ENCODE measurements at regions not wholly inside any gene's neighbourhood (a gene's known extent, or its start where the extent isn't known, plus 50 kb on each side); places are given as distances from the start of the nearest gene placed in this dataset.

- H3K18ac ChIP-seq (ENCODE audit: low read length): no peak overlapping the region
- H2BK120ac ChIP-seq (ENCODE audit: low read depth, low read length): no peak overlapping the region
- H2AFZ ChIP-seq (ENCODE audit: low read length): no peak overlapping the region
- H4K8ac ChIP-seq (ENCODE audit: low read depth, low read length): no peak overlapping the region
- WGBS, 2 donors (ENCODE audit: extremely low coverage in 2 of 2, insufficient read length in 2 of 2, insufficient replicate concordance in 1 of 2): no CpG with 5 or more reads among the region's 5 CpGs
- no peak overlapping the region for H2BK15ac ChIP-seq (ENCODE audit: low read length)
- H3K27ac ChIP-seq (replicated peaks; ENCODE audit: low read length): no peak overlapping the region
- no peaks in the 10 kb centered on the region for H3K9me3 ChIP-seq (replicated peaks in 1 of 2; ENCODE audit: control insufficient read depth in 2 of 2, insufficient read depth in 1 of 2, low read depth in 1 of 2, low read length in 2 of 2)
- H2BK5ac ChIP-seq (ENCODE audit: low read length): no peak overlapping the region
- DNase-seq (ENCODE audit: low spot score): no peak
- no peaks in the 10 kb centered on the region for H3K27me3 ChIP-seq (ENCODE audit: control insufficient read depth in 3 of 3, insufficient read depth in 3 of 3, low read depth in 1 of 3, low read length in 3 of 3)
- no peak overlapping the region for H4K91ac ChIP-seq (ENCODE audit: low read depth, low read length, poor library complexity)
- no peak overlapping the region for H3K23ac ChIP-seq (ENCODE audit: low read depth, low read length, poor library complexity)
- H3K4me2 ChIP-seq (ENCODE audit: insufficient read depth, low read length, poor library complexity, severe bottlenecking): no peak overlapping the region
- H3K36me3 ChIP-seq (replicated peaks in 1 of 2; ENCODE audit: control insufficient read depth in 2 of 2, insufficient read depth in 2 of 2, low read length in 2 of 2): no peaks in the 10 kb centered on the region
- no peak overlapping the region for H3K4ac ChIP-seq (ENCODE audit: low read length)
- H3K4me3 ChIP-seq (ENCODE audit: low read length in 2 of 2): no peak overlapping the region
- no peak overlapping the region for H2AK5ac ChIP-seq (ENCODE audit: low read depth, low read length)
- H2BK12ac ChIP-seq (ENCODE audit: low read length): no peak overlapping the region
- H3K79me1 ChIP-seq (ENCODE audit: low read depth, low read length): no peaks in the 10 kb centered on the region
- peaks cover 5 to 10% of the 10 kb centered on the region in 2 donors for H3K4me1 ChIP-seq (ENCODE audit: control insufficient read depth in 2 of 2, insufficient read depth in 1 of 2, low read depth in 1 of 2, low read length in 2 of 2)
- H3K14ac ChIP-seq (ENCODE audit: low read length): no peak overlapping the region
- no peak overlapping the region for H3K9ac ChIP-seq (ENCODE audit: low read depth, low read length, poor library complexity)
Observed at GRCh38 chr6:3512832-3513231, 56.0 kb upstream of the SLC22A23 start.

DNA sequence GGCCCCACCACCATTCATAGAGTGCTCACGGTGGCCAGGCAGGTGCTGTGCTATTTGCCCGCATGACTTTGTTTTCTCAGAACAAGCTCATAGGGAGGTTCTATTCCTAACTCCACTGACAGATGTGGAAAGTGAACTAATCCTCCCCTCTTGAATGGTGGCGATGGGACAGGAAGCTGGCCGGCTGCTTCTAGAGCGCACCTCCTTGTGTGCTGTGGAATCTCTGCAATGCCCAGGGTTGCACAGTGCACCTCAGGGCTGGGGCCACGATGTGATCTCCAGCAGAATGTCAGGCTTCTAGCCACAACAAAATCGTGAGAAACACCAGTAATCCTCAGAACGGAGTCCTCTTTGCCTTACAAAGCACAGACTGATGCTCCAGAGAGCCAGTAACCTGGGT is 53.8 kb upstream of the SLC22A23 start:
- no peak for DNase-seq (ENCODE audit: low spot score)
- H3K23ac ChIP-seq (ENCODE audit: low read depth, low read length, poor library complexity): no peak overlapping the region
- H2AFZ ChIP-seq (ENCODE audit: low read length): peak overlapping the region; percentile 21
- no peak overlapping the region for H4K91ac ChIP-seq (ENCODE audit: low read depth, low read length, poor library complexity)
- peak overlapping the region; percentile 5 for H2BK12ac ChIP-seq (ENCODE audit: low read length)
- H2BK15ac ChIP-seq (ENCODE audit: low read length): no peak overlapping the region
- no peaks in the 10 kb centered on the region for H3K79me1 ChIP-seq (ENCODE audit: low read depth, low read length)
- H3K18ac ChIP-seq (ENCODE audit: low read length): peak overlapping the region; percentile 4
- H2BK5ac ChIP-seq (ENCODE audit: low read length): no peak overlapping the region
- H3K14ac ChIP-seq (ENCODE audit: low read length): no peak overlapping the region
- no peak overlapping the region for H2BK120ac ChIP-seq (ENCODE audit: low read depth, low read length)
- H3K4me2 ChIP-seq (ENCODE audit: insufficient read depth, low read length, poor library complexity, severe bottlenecking): no peak overlapping the region
- peaks cover 5 to 10% of the 10 kb centered on the region in 2 donors for H3K4me1 ChIP-seq (ENCODE audit: control insufficient read depth in 2 of 2, insufficient read depth in 1 of 2, low read depth in 1 of 2, low read length in 2 of 2)
- no peaks in the 10 kb centered on the region for H3K36me3 ChIP-seq (replicated peaks in 1 of 2; ENCODE audit: control insufficient read depth in 2 of 2, insufficient read depth in 2 of 2, low read length in 2 of 2)
- H3K27me3 ChIP-seq (ENCODE audit: control insufficient read depth in 3 of 3, insufficient read depth in 3 of 3, low read depth in 1 of 3, low read length in 3 of 3): no peaks in the 10 kb centered on the region
- no peak overlapping the region for H3K9ac ChIP-seq (ENCODE audit: low read depth, low read length, poor library complexity)
- no peak overlapping the region for H3K4ac ChIP-seq (ENCODE audit: low read length)
- H3K9me3 ChIP-seq (replicated peaks in 1 of 2; ENCODE audit: control insufficient read depth in 2 of 2, insufficient read depth in 1 of 2, low read depth in 1 of 2, low read length in 2 of 2): no peaks in the 10 kb centered on the region
- no peak overlapping the region for H4K8ac ChIP-seq (ENCODE audit: low read depth, low read length)
- no peak overlapping the region for H3K4me3 ChIP-seq (ENCODE audit: low read length in 2 of 2)
- no peak overlapping the region for H3K27ac ChIP-seq (replicated peaks; ENCODE audit: low read length)
- H2AK5ac ChIP-seq (ENCODE audit: low read depth, low read length): no peak overlapping the region
- no CpG with 5 or more reads among the region's 8 CpGs for WGBS, 2 donors (ENCODE audit: extremely low coverage in 2 of 2, insufficient read length in 2 of 2, insufficient replicate concordance in 1 of 2)

- no peak overlapping the region for H3K14ac ChIP-seq (ENCODE audit: low read length)
- no peak overlapping the region for H3K4ac ChIP-seq (ENCODE audit: low read length)
- no peak overlapping the region for H4K8ac ChIP-seq (ENCODE audit: low read depth, low read length)
- no peak overlapping the region for H4K91ac ChIP-seq (ENCODE audit: low read depth, low read length, poor library complexity)
- H3K4me2 ChIP-seq (ENCODE audit: insufficient read depth, low read length, poor library complexity, severe bottlenecking): no peak overlapping the region
- H3K4me3 ChIP-seq (ENCODE audit: low read length in 2 of 2): no peak overlapping the region
- H2BK12ac ChIP-seq (ENCODE audit: low read length): peak overlapping the region; percentile 5
- no peaks in the 10 kb centered on the region for H3K27me3 ChIP-seq (ENCODE audit: control insufficient read depth in 3 of 3, insufficient read depth in 3 of 3, low read depth in 1 of 3, low read length in 3 of 3)
- no peaks in the 10 kb centered on the region for H3K36me3 ChIP-seq (replicated peaks in 1 of 2; ENCODE audit: control insufficient read depth in 2 of 2, insufficient read depth in 2 of 2, low read length in 2 of 2)
- no peak for DNase-seq (ENCODE audit: low spot score)
- no peak overlapping the region for H3K27ac ChIP-seq (replicated peaks; ENCODE audit: low read length)
- H2BK120ac ChIP-seq (ENCODE audit: low read depth, low read length): no peak overlapping the region
- no peak overlapping the region for H2BK15ac ChIP-seq (ENCODE audit: low read length)
- no peaks in the 10 kb centered on the region for H3K79me1 ChIP-seq (ENCODE audit: low read depth, low read length)
- H3K9me3 ChIP-seq (replicated peaks in 1 of 2; ENCODE audit: control insufficient read depth in 2 of 2, insufficient read depth in 1 of 2, low read depth in 1 of 2, low read length in 2 of 2): no peaks in the 10 kb centered on the region
- H3K23ac ChIP-seq (ENCODE audit: low read depth, low read length, poor library complexity): no peak overlapping the region
- no peak overlapping the region for H2BK5ac ChIP-seq (ENCODE audit: low read length)
- H3K18ac ChIP-seq (ENCODE audit: low read length): no peak overlapping the region
- no peak overlapping the region for H3K9ac ChIP-seq (ENCODE audit: low read depth, low read length, poor library complexity)
- no peak overlapping the region for H2AK5ac ChIP-seq (ENCODE audit: low read depth, low read length)
- no CpG with 5 or more reads among the region's 1 CpG for WGBS, 2 donors (ENCODE audit: extremely low coverage in 2 of 2, insufficient read length in 2 of 2, insufficient replicate concordance in 1 of 2)
- no peak overlapping the region for H2AFZ ChIP-seq (ENCODE audit: low read length)
- peaks cover 5 to 10% of the 10 kb centered on the region in 2 donors for H3K4me1 ChIP-seq (ENCODE audit: control insufficient read depth in 2 of 2, insufficient read depth in 1 of 2, low read depth in 1 of 2, low read length in 2 of 2)
Observed at GRCh38 chr6:3510178-3510577, 53.3 kb upstream of the SLC22A23 start.

GRCh38 chr6:3509336-3509735 is 52.5 kb upstream of the SLC22A23 start:
- no CpG with 5 or more reads among the region's 4 CpGs for whole genome bisulfite sequencing, 2 donors (ENCODE audit: extremely low coverage in 2 of 2, insufficient read length in 2 of 2, insufficient replicate concordance in 1 of 2)
- H4K8ac ChIP-seq (ENCODE audit: low read depth, low read length): no peak overlapping the region
- H3K23ac ChIP-seq (ENCODE audit: low read depth, low read length, poor library complexity): no peak overlapping the region
- H3K27ac ChIP-seq (replicated peaks; ENCODE audit: low read length): no peak overlapping the region
- DNase-seq (ENCODE audit: low spot score): no peak
- no peaks in the 10 kb centered on the region for H3K36me3 ChIP-seq (replicated peaks in 1 of 2; ENCODE audit: control insufficient read depth in 2 of 2, insufficient read depth in 2 of 2, low read length in 2 of 2)
- H3K9ac ChIP-seq (ENCODE audit: low read depth, low read length, poor library complexity): no peak overlapping the region
- H3K4me2 ChIP-seq (ENCODE audit: insufficient read depth, low read length, poor library complexity, severe bottlenecking): no peak overlapping the region
- H3K14ac ChIP-seq (ENCODE audit: low read length): no peak overlapping the region
- no peak overlapping the region for H2AFZ ChIP-seq (ENCODE audit: low read length)
- H3K4me3 ChIP-seq (ENCODE audit: low read length in 2 of 2): no peak overlapping the region
- H3K9me3 ChIP-seq (replicated peaks in 1 of 2; ENCODE audit: control insufficient read depth in 2 of 2, insufficient read depth in 1 of 2, low read depth in 1 of 2, low read length in 2 of 2): no peaks in the 10 kb centered on the region
- H3K4me1 ChIP-seq (ENCODE audit: control insufficient read depth in 2 of 2, insufficient read depth in 1 of 2, low read depth in 1 of 2, low read length in 2 of 2): peaks cover 5 to 10% of the 10 kb centered on the region in 2 donors
- H2BK15ac ChIP-seq (ENCODE audit: low read length): no peak overlapping the region
- H2BK120ac ChIP-seq (ENCODE audit: low read depth, low read length): no peak overlapping the region
- H3K18ac ChIP-seq (ENCODE audit: low read length): no peak overlapping the region
- no peak overlapping the region for H2AK5ac ChIP-seq (ENCODE audit: low read depth, low read length)
- H4K91ac ChIP-seq (ENCODE audit: low read depth, low read length, poor library complexity): no peak overlapping the region
- H3K79me1 ChIP-seq (ENCODE audit: low read depth, low read length): no peaks in the 10 kb centered on the region
- H3K27me3 ChIP-seq (ENCODE audit: control insufficient read depth in 3 of 3, insufficient read depth in 3 of 3, low read depth in 1 of 3, low read length in 3 of 3): no peaks in the 10 kb centered on the region
- no peak overlapping the region for H2BK12ac ChIP-seq (ENCODE audit: low read length)
- H3K4ac ChIP-seq (ENCODE audit: low read length): no peak overlapping the region
- H2BK5ac ChIP-seq (ENCODE audit: low read length): no peak overlapping the region

Measured in neuronal stem cell (in vitro differentiated cells).